ENCODE measurements at regions not wholly inside any gene's neighbourhood (a gene's known extent, or its start where the extent isn't known, plus 50 kb on each side); places are given as distances from the start of the nearest gene placed in this dataset.

- POLR2A ChIA-PET, result interaction anchor here (0.5 kb wide), 1 partner anchor 11 kb away, joined by 3 read pairs; no protein-coding TSS in a partner anchor
- DNase-seq (ENCODE audit: extremely low spot score), result no peak
- TF ChIP-seq L3MBTL2 (conservative IDR thresholded peaks at IDR 0.05), result no peak
- no peak for TF ChIP-seq CTBP1 (IDR thresholded peaks at IDR 0.05; ENCODE audit: borderline replicate concordance)
- no peak for TF ChIP-seq FOXM1 (IDR thresholded peaks at IDR 0.05; ENCODE audit: borderline replicate concordance)
- no peak for TF ChIP-seq BHLHE40 (IDR thresholded peaks at IDR 0.05; ENCODE audit: borderline replicate concordance)
- TF ChIP-seq ZNF384 (IDR thresholded peaks at IDR 0.05), result no peak
- TF ChIP-seq TARDBP (IDR thresholded peaks at IDR 0.05), result no peak
- TF ChIP-seq FOXA1 (IDR thresholded peaks at IDR 0.05), result no peak
- no peak for TF ChIP-seq SUZ12 (IDR thresholded peaks at IDR 0.05)
- no peak for TF ChIP-seq NFRKB (IDR thresholded peaks at IDR 0.05)
- no peak for TF ChIP-seq PKNOX1 (IDR thresholded peaks at IDR 0.05)
- no peak for TF ChIP-seq ELF4 (IDR thresholded peaks at IDR 0.05)
- no peak for TF ChIP-seq LEF1 (IDR thresholded peaks at IDR 0.05; ENCODE audit: borderline replicate concordance)
- CTCF ChIA-PET, result no interaction called here
These were observed 91.2 kb upstream of the STK17B start for GRCh38 chr2:196262606-196263005.

GRCh38 chr2:196263181-196263747 lies 91.9 kb upstream of the STK17B start:
- CTCF ChIA-PET, result no interaction called here
- POLR2A ChIA-PET, result interaction anchor here (0.5 kb wide), 1 partner anchor 12 kb away, joined by 3 read pairs; no protein-coding TSS in a partner anchor
- DNase-seq (ENCODE audit: extremely low spot score), result no peak
- no peak for TF ChIP-seq FOXK2 (IDR thresholded peaks at IDR 0.05)
- no peak for TF ChIP-seq CTBP1 (IDR thresholded peaks at IDR 0.05; ENCODE audit: borderline replicate concordance)
- TF ChIP-seq ELF4 (IDR thresholded peaks at IDR 0.05), result no peak
- no peak for TF ChIP-seq NFRKB (IDR thresholded peaks at IDR 0.05)
- no peak for TF ChIP-seq BHLHE40 (IDR thresholded peaks at IDR 0.05; ENCODE audit: borderline replicate concordance)
- TF ChIP-seq HDGF (IDR thresholded peaks at IDR 0.05; ENCODE audit: borderline replicate concordance), result no peak
- no peak for TF ChIP-seq LEF1 (IDR thresholded peaks at IDR 0.05; ENCODE audit: borderline replicate concordance)
- TF ChIP-seq ARNT (IDR thresholded peaks at IDR 0.05), result no peak
- TF ChIP-seq FOXM1 (IDR thresholded peaks at IDR 0.05; ENCODE audit: borderline replicate concordance), result no peak
- TF ChIP-seq L3MBTL2 (conservative IDR thresholded peaks at IDR 0.05), result no peak
- TF ChIP-seq FOXA1 (IDR thresholded peaks at IDR 0.05), result no peak
- TF ChIP-seq SUZ12 (IDR thresholded peaks at IDR 0.05), result no peak
- TF ChIP-seq ZNF384 (IDR thresholded peaks at IDR 0.05), result no peak
- no peak for TF ChIP-seq PKNOX1 (IDR thresholded peaks at IDR 0.05)
- TF ChIP-seq SP1 (IDR thresholded peaks at IDR 0.05), result no peak
- TF ChIP-seq TARDBP (IDR thresholded peaks at IDR 0.05), result no peak

- no peak for TF ChIP-seq NFRKB (IDR thresholded peaks at IDR 0.05)
- TF ChIP-seq HDGF (IDR thresholded peaks at IDR 0.05; ENCODE audit: borderline replicate concordance), result no peak
- TF ChIP-seq FOXA1 (IDR thresholded peaks at IDR 0.05), result no peak
- no peak for TF ChIP-seq TARDBP (IDR thresholded peaks at IDR 0.05)
- TF ChIP-seq CTBP1 (IDR thresholded peaks at IDR 0.05; ENCODE audit: borderline replicate concordance), result no peak
- no peak for TF ChIP-seq PKNOX1 (IDR thresholded peaks at IDR 0.05)
- TF ChIP-seq L3MBTL2 (conservative IDR thresholded peaks at IDR 0.05), result no peak
- TF ChIP-seq SUZ12 (IDR thresholded peaks at IDR 0.05), result no peak
- no peak for TF ChIP-seq FOXM1 (IDR thresholded peaks at IDR 0.05; ENCODE audit: borderline replicate concordance)
- TF ChIP-seq ARNT (IDR thresholded peaks at IDR 0.05), result no peak
- no peak for TF ChIP-seq LEF1 (IDR thresholded peaks at IDR 0.05; ENCODE audit: borderline replicate concordance)
- no peak for TF ChIP-seq SP1 (IDR thresholded peaks at IDR 0.05)
- no peak for TF ChIP-seq BHLHE40 (IDR thresholded peaks at IDR 0.05; ENCODE audit: borderline replicate concordance)
- TF ChIP-seq FOXK2 (IDR thresholded peaks at IDR 0.05), result no peak
- no peak for TF ChIP-seq ZNF384 (IDR thresholded peaks at IDR 0.05)
- TF ChIP-seq ELF4 (IDR thresholded peaks at IDR 0.05), result no peak
- CTCF ChIA-PET, result interaction anchor here (0.6 to 0.7 kb wide), 2 partner anchors 1320 to 1495 kb away, joined by 5 to 7 read pairs; no protein-coding TSS in a partner anchor
- no peak for DNase-seq (ENCODE audit: extremely low spot score)
- POLR2A ChIA-PET, result no interaction called here
These were observed 95.0 kb upstream of the STK17B start for GRCh38 chr2:196266351-196266750.

- TF ChIP-seq ARNT (IDR thresholded peaks at IDR 0.05), result no peak
- ChIA-PET CTCF (interaction anchor here (0.6 to 0.7 kb wide), 2 partner anchors 1321 to 1494 kb away, joined by 5 to 7 read pairs; no protein-coding TSS in a partner anchor), POLR2A (interaction anchor here (0.6 kb wide), 1 partner anchor 13 kb away, joined by 3 read pairs; no protein-coding TSS in a partner anchor)
- no peak for DNase-seq (ENCODE audit: extremely low spot score)
These were observed 95.5 kb upstream of the STK17B start for GRCh38 chr2:196266855-196267254.

GRCh38 chr2:196268025-196268424 lies 96.6 kb upstream of the STK17B start:
- ChIA-PET CTCF (no interaction called here), POLR2A (no interaction called here)
- TF ChIP-seq FOXM1 (IDR thresholded peaks at IDR 0.05; ENCODE audit: borderline replicate concordance) (no peak), ARNT (IDR thresholded peaks at IDR 0.05) (no peak), ZNF384 (IDR thresholded peaks at IDR 0.05) (no peak), L3MBTL2 (conservative IDR thresholded peaks at IDR 0.05) (no peak), LEF1 (IDR thresholded peaks at IDR 0.05; ENCODE audit: borderline replicate concordance) (no peak), NFRKB (IDR thresholded peaks at IDR 0.05) (no peak), CTBP1 (IDR thresholded peaks at IDR 0.05; ENCODE audit: borderline replicate concordance) (no peak), TARDBP (IDR thresholded peaks at IDR 0.05) (no peak)
- no peak for DNase-seq (ENCODE audit: extremely low spot score)

All from HEK293T (cell line).